Liver (tissue), 3 donors: ENCODE measurements at regions not wholly inside any gene's neighbourhood (a gene's known extent, or its start where the extent isn't known, plus 50 kb on each side); places are given as distances from the start of the nearest gene placed in this dataset.

ENCODE experiments used
- ATF3 ChIP-seq: IDR thresholded peaks from 2 replicates; pipeline ENCODE4 v1.6.1; 2016; ENCODE audit warnings: antibody characterized with exemption
- EGR1 ChIP-seq, 2 donors: IDR thresholded peaks; 2 replicates each; pipeline ENCODE4 v1.6.1; 2016 to 2018; ENCODE audit warnings: antibody characterized with exemption in 2 of 2, low read depth in 2 of 2
- FOXA2 ChIP-seq: IDR thresholded peaks from 2 replicates; pipeline ENCODE4 v1.6.1; 2016; ENCODE audit warnings: antibody characterized with exemption
- HNF4A ChIP-seq, 2 donors: conservative IDR thresholded peaks; 2 replicates each; pipeline ENCODE4 v1.6.1; 2016; ENCODE audit warnings: antibody characterized with exemption in 2 of 2, mild to moderate bottlenecking in 2 of 2
- HNF4G ChIP-seq: IDR thresholded peaks from 2 replicates; pipeline ENCODE4 v1.6.1; 2016; ENCODE audit warnings: antibody characterized with exemption
- RAD21 ChIP-seq, 2 donors: IDR thresholded peaks; 2 replicates each; pipeline ENCODE4 v1.6.1; 2016; ENCODE audit warnings: antibody characterized with exemption in 2 of 2, mild to moderate bottlenecking in 2 of 2
- REST ChIP-seq: IDR thresholded peaks from 2 replicates; pipeline ENCODE4 v1.6.1; 2016; ENCODE audit warnings: antibody characterized with exemption, mild to moderate bottlenecking
- RXRA ChIP-seq, 2 donors: IDR thresholded peaks; 2 replicates each; pipeline ENCODE4 v1.6.1; 2017 to 2018; ENCODE audit warnings: antibody characterized with exemption in 2 of 2, mild to moderate bottlenecking in 1 of 2
- SP1 ChIP-seq: IDR thresholded peaks from 2 replicates; pipeline ENCODE4 v1.6.1; 2018; ENCODE audit warnings: antibody characterized with exemption, mild to moderate bottlenecking
- TAF1 ChIP-seq: conservative IDR thresholded peaks from 2 replicates; pipeline ENCODE4 v1.6.1; 2016; ENCODE audit warnings: antibody characterized with exemption, mild to moderate bottlenecking
- YY1 ChIP-seq: IDR thresholded peaks from 2 replicates; pipeline ENCODE4 v1.6.1; 2016; ENCODE audit warnings: antibody characterized with exemption, mild to moderate bottlenecking
- TF ChIP-seq, protein P1 (sequence below): fragments of 150-350 bp; IDR thresholded peaks from 2 replicates; pipeline ENCODE4 v1.5.1; 2017; ENCODE audit warnings: improper control_type of control experiment, low read depth, low read length; ENCODE audit not compliant: missing input control
- TF ChIP-seq, protein P2 (sequence below): IDR thresholded peaks from 2 replicates; pipeline ENCODE4 v1.6.1; 2016; ENCODE audit warnings: antibody characterized with exemption
- donor health status: healthy.
- donor health status: healthy.

- no peak for TF ChIP-seq RAD21 (IDR thresholded peaks at IDR 0.05)
- TF ChIP-seq YY1, result no peak
- TF ChIP-seq, protein P1, sequence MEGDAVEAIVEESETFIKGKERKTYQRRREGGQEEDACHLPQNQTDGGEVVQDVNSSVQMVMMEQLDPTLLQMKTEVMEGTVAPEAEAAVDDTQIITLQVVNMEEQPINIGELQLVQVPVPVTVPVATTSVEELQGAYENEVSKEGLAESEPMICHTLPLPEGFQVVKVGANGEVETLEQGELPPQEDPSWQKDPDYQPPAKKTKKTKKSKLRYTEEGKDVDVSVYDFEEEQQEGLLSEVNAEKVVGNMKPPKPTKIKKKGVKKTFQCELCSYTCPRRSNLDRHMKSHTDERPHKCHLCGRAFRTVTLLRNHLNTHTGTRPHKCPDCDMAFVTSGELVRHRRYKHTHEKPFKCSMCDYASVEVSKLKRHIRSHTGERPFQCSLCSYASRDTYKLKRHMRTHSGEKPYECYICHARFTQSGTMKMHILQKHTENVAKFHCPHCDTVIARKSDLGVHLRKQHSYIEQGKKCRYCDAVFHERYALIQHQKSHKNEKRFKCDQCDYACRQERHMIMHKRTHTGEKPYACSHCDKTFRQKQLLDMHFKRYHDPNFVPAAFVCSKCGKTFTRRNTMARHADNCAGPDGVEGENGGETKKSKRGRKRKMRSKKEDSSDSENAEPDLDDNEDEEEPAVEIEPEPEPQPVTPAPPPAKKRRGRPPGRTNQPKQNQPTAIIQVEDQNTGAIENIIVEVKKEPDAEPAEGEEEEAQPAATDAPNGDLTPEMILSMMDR, result no peak
- no peak for TF ChIP-seq REST
- TF ChIP-seq RXRA (IDR thresholded peaks at IDR 0.05), result no peak
- TF ChIP-seq, protein P2, sequence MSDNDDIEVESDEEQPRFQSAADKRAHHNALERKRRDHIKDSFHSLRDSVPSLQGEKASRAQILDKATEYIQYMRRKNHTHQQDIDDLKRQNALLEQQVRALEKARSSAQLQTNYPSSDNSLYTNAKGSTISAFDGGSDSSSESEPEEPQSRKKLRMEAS, result no peak
- no peak for TF ChIP-seq TAF1
- no peak for TF ChIP-seq HNF4A (conservative IDR thresholded peaks at IDR 0.05)
- TF ChIP-seq SP1, result no peak
- no peak for TF ChIP-seq EGR1 (IDR thresholded peaks at IDR 0.05; ENCODE audit: low read depth in 2 of 2)
- TF ChIP-seq ATF3, result no peak
- TF ChIP-seq HNF4G, result no peak
- no peak for TF ChIP-seq FOXA2
Measured at GRCh38 chr12:93299262-93299846, 78.4 kb upstream of the NUDT4 start.
